ENCODE measurements at regions not wholly inside any gene's neighbourhood (a gene's known extent, or its start where the extent isn't known, plus 50 kb on each side); places are given as distances from the start of the nearest gene placed in this dataset.

DNA sequence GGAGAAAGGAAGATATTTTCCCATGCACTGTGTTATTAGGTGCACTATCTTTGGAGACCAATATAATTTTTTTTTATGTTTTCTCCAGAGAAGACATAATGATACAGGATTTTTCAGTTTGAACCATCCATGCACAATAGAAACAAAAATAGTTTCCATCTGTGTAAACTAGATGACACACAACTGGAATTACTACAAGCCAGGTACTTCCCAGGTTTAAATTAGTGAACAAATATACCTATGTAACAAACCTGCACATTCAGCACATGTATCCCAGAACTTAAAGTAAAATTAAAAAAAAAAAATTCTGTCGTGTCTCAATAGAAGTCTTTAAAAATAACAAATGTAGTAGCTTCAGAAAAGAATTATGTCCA lies 1616.8 kb upstream of the ACVR2A start (continued):
- TF ChIP-seq, protein P1, sequence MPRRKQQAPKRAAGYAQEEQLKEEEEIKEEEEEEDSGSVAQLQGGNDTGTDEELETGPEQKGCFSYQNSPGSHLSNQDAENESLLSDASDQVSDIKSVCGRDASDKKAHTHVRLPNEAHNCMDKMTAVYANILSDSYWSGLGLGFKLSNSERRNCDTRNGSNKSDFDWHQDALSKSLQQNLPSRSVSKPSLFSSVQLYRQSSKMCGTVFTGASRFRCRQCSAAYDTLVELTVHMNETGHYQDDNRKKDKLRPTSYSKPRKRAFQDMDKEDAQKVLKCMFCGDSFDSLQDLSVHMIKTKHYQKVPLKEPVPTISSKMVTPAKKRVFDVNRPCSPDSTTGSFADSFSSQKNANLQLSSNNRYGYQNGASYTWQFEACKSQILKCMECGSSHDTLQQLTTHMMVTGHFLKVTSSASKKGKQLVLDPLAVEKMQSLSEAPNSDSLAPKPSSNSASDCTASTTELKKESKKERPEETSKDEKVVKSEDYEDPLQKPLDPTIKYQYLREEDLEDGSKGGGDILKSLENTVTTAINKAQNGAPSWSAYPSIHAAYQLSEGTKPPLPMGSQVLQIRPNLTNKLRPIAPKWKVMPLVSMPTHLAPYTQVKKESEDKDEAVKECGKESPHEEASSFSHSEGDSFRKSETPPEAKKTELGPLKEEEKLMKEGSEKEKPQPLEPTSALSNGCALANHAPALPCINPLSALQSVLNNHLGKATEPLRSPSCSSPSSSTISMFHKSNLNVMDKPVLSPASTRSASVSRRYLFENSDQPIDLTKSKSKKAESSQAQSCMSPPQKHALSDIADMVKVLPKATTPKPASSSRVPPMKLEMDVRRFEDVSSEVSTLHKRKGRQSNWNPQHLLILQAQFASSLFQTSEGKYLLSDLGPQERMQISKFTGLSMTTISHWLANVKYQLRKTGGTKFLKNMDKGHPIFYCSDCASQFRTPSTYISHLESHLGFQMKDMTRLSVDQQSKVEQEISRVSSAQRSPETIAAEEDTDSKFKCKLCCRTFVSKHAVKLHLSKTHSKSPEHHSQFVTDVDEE (CRISPR knock-in tag; IDR thresholded peaks at IDR 0.05): no peak
- TF ChIP-seq ZFP30 (CRISPR knock-in tag; IDR thresholded peaks at IDR 0.05) (no peak), TCF4 (CRISPR knock-in tag; IDR thresholded peaks at IDR 0.05; ENCODE audit: borderline replicate concordance) (no peak), CSDC2 (CRISPR knock-in tag; IDR thresholded peaks at IDR 0.05) (no peak), BACH2 (CRISPR knock-in tag; IDR thresholded peaks at IDR 0.05; ENCODE audit: borderline replicate concordance) (no peak), ISL1 (CRISPR knock-in tag; IDR thresholded peaks at IDR 0.05) (no peak)

- TF ChIP-seq OSR1 (CRISPR knock-in tag; IDR thresholded peaks at IDR 0.05): no peak
- TF ChIP-seq PATZ1 (CRISPR knock-in tag; IDR thresholded peaks at IDR 0.05; ENCODE audit: borderline replicate concordance): no peak
- TF ChIP-seq TOX (CRISPR knock-in tag; IDR thresholded peaks at IDR 0.05; ENCODE audit: borderline replicate concordance): no peak
- no peak for TF ChIP-seq TCF4 (CRISPR knock-in tag; IDR thresholded peaks at IDR 0.05; ENCODE audit: borderline replicate concordance)
- no peak for TF ChIP-seq ISL1 (CRISPR knock-in tag; IDR thresholded peaks at IDR 0.05)
- TF ChIP-seq CSDC2 (CRISPR knock-in tag; IDR thresholded peaks at IDR 0.05): no peak
- no peak for TF ChIP-seq SNAI2 (CRISPR knock-in tag; IDR thresholded peaks at IDR 0.05)
- TF ChIP-seq ZNF70 (CRISPR knock-in tag; IDR thresholded peaks at IDR 0.05): no peak
- TF ChIP-seq, protein P2, sequence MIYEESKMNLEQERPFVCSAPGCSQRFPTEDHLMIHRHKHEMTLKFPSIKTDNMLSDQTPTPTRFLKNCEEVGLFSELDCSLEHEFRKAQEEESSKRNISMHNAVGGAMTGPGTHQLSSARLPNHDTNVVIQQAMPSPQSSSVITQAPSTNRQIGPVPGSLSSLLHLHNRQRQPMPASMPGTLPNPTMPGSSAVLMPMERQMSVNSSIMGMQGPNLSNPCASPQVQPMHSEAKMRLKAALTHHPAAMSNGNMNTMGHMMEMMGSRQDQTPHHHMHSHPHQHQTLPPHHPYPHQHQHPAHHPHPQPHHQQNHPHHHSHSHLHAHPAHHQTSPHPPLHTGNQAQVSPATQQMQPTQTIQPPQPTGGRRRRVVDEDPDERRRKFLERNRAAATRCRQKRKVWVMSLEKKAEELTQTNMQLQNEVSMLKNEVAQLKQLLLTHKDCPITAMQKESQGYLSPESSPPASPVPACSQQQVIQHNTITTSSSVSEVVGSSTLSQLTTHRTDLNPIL (CRISPR knock-in tag; IDR thresholded peaks at IDR 0.05; ENCODE audit: low read depth): no peak
- no peak for TF ChIP-seq ZC3H10 (CRISPR knock-in tag; IDR thresholded peaks at IDR 0.05)
- no peak for TF ChIP-seq RARB (CRISPR knock-in tag; IDR thresholded peaks at IDR 0.05)
- no peak for TF ChIP-seq ZNF8 (CRISPR knock-in tag; IDR thresholded peaks at IDR 0.05)
- no peak for TF ChIP-seq PPARA (CRISPR knock-in tag; IDR thresholded peaks at IDR 0.05; ENCODE audit: borderline replicate concordance)
- no peak for TF ChIP-seq ARNTL (CRISPR knock-in tag; IDR thresholded peaks at IDR 0.05; ENCODE audit: borderline replicate concordance, low read depth)
- no peak for TF ChIP-seq ZFP3 (CRISPR knock-in tag; IDR thresholded peaks at IDR 0.05)
- no peak for TF ChIP-seq GLIS3 (CRISPR knock-in tag; IDR thresholded peaks at IDR 0.05)
- no peak for ATAC-seq
Measured at GRCh38 chr2:146227152-146228019, 1617.4 kb upstream of the ACVR2A start.

DNA sequence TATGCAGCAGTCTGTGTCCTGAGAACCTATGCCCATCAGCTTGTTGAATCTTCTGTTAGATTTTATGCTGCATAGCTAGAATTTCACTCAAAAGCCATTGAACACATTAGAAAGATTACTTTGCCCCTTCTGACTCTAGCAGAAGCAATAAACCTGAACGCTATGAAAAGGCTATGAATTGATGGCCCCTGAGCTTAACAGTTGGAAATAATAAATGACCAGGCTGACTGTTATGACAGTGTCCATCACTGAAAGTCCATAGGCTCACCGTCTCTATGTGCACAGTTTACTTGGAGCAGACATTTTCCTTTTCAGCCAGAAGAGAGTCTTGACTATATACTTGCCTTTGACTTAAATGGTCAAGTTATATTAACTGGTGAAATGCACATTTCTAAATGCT lies 1618.8 kb upstream of the ACVR2A start:
- no peak for ATAC-seq
- TF ChIP-seq SNAI2 (CRISPR knock-in tag; IDR thresholded peaks at IDR 0.05): no peak
- TF ChIP-seq ZNF565 (CRISPR knock-in tag; conservative IDR thresholded peaks at IDR 0.05; ENCODE audit: low read depth): no peak

DNA sequence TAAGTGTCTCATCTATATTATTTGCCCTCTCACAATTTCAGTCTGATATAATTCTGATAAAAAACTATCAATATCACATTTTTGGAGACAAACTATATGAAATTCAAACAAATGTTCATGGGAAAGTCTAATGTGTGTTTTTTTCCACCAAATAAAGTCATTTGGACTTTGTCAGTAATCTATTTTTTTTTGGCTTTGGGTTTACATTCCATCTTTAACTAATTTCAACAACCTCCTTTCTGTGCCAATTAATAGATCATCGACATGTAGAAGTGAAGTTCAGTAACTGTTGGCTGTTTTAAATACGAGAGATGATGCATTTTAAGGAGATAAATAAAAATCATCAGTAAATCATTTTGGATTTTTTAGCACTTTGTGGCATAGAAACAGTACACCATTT lies 1623.0 kb upstream of the ACVR2A start:
- ATAC-seq: no peak
- TF ChIP-seq ZNF70 (CRISPR knock-in tag; IDR thresholded peaks at IDR 0.05) (no peak), TOX (CRISPR knock-in tag; IDR thresholded peaks at IDR 0.05; ENCODE audit: borderline replicate concordance) (no peak), TCF4 (CRISPR knock-in tag; IDR thresholded peaks at IDR 0.05; ENCODE audit: borderline replicate concordance) (no peak), PATZ1 (CRISPR knock-in tag; IDR thresholded peaks at IDR 0.05; ENCODE audit: borderline replicate concordance) (no peak), SNAI2 (CRISPR knock-in tag; IDR thresholded peaks at IDR 0.05) (no peak)
